ENCODE measurements at regions not wholly inside any gene's neighbourhood (a gene's known extent, or its start where the extent isn't known, plus 50 kb on each side); places are given as distances from the start of the nearest gene placed in this dataset.

- Histone ChIP-seq H3K23me2 (ENCODE audit: insufficient read length, low read depth, low read length, poor library complexity, severe bottlenecking) (no peaks in the 10 kb centered on the region), H2BK120ac (ENCODE audit: low read depth, low read length, poor library complexity, severe bottlenecking) (no peak overlapping the region), H3K9ac (ENCODE audit: extremely low read depth, insufficient read length, low read length) (no peak overlapping the region), H3K4me1 (ENCODE audit: insufficient read depth, low read length) (peaks cover 6% of the 10 kb centered on the region; the same call in 1 of the 2 replicates), H2AFZ (ENCODE audit: low read length) (no peak overlapping the region), H3K4ac (ENCODE audit: low read depth, low read length) (no peak overlapping the region), H3K27ac (ENCODE audit: insufficient read length, low read depth, low read length) (no peak overlapping the region), H4K5ac (ENCODE audit: insufficient read length, low read depth, low read length) (no peak overlapping the region), H3K56ac (ENCODE audit: insufficient read length, low read depth, low read length) (no peak overlapping the region), H3K27me3 (ENCODE audit: insufficient read depth, low read length) (no peaks in the 10 kb centered on the region; the same call in 1 of the 2 replicates), H2BK12ac (ENCODE audit: insufficient read length, low read depth, low read length) (no peak overlapping the region), H3K18ac (ENCODE audit: insufficient read length, low read depth, low read length) (no peak overlapping the region), H4K91ac (ENCODE audit: insufficient read length, low read depth, low read length) (no peak overlapping the region), H2AK5ac (ENCODE audit: insufficient read length, low read length) (no peak overlapping the region), H2BK5ac (ENCODE audit: insufficient read length, low read length) (no peak overlapping the region), H3K79me2 (ENCODE audit: insufficient read depth, low read length) (no peaks in the 10 kb centered on the region), H2BK20ac (ENCODE audit: low read depth, low read length, poor library complexity, severe bottlenecking) (no peak overlapping the region), H3K14ac (ENCODE audit: insufficient read depth, low read length) (no peak overlapping the region), H3K9me3 (ENCODE audit: control insufficient read depth, low read depth, low read length) (no peaks in the 10 kb centered on the region), H4K8ac (replicated peaks; ENCODE audit: insufficient read length, low read depth, low read length) (no peak overlapping the region), H4K20me1 (ENCODE audit: control insufficient read depth, insufficient read depth, insufficient read length) (no peaks in the 10 kb centered on the region), H3K79me1 (ENCODE audit: insufficient read depth, low read depth, low read length, poor library complexity, severe bottlenecking) (no peaks in the 10 kb centered on the region), H3K23ac (ENCODE audit: insufficient read length, low read depth, low read length) (no peak overlapping the region), H3K4me2 (ENCODE audit: insufficient read depth, insufficient read length, low read length) (no peak overlapping the region), H2BK15ac (ENCODE audit: low read depth, low read length) (no peak overlapping the region), H3T11ph (ENCODE audit: low read length) (no peak overlapping the region)
- Mint-ChIP-seq H3K9me3 (peaks cover 6 to 7% of the 10 kb centered on the region in 2 experiments; a peak in 3 of 5 replicates), H3K4me3 (no peak overlapping the region), H3K27ac (no peak overlapping the region), H3K4me1 (peaks cover 25 to 32% of the 10 kb centered on the region in 2 experiments), H3K27me3 (ENCODE audit: low read depth) (peaks cover 16% of the 10 kb centered on the region), H3K36me3 (ENCODE audit: insufficient read depth in 1 of 3, low read depth in 3 of 3) (0 out of 7 replicates have a peak, but pooled peaks cover 0 to 4% (median 0%) of the 10 kb centered on the region in 3 experiments)
- WGBS (ENCODE audit: extremely low coverage, insufficient read length, low lambda C conversion rate), result no CpG with 5 or more reads among the region's 12 CpGs
- DNase-seq, result no peak
- TF ChIP-seq CTCF (conservative IDR thresholded peaks at IDR 0.05), result no peak
These were observed 72.2 kb upstream of the COL13A1 start for GRCh38 chr10:69729326-69730048.

All from H9 (cell line).